HG02885 (cell line): ENCODE measurements at regions not wholly inside any gene's neighbourhood (a gene's known extent, or its start where the extent isn't known, plus 50 kb on each side); places are given as distances from the start of the nearest gene placed in this dataset.

Experiments used
- ATAC-seq: cut with Tn5 transposase; IDR thresholded peaks from one replicate; pipeline ENCODE4 v1.9.1; 2021; ENCODE audit warnings: mild to moderate bottlenecking; ENCODE audit not compliant: unreplicated experiment, poor library complexity

DNA sequence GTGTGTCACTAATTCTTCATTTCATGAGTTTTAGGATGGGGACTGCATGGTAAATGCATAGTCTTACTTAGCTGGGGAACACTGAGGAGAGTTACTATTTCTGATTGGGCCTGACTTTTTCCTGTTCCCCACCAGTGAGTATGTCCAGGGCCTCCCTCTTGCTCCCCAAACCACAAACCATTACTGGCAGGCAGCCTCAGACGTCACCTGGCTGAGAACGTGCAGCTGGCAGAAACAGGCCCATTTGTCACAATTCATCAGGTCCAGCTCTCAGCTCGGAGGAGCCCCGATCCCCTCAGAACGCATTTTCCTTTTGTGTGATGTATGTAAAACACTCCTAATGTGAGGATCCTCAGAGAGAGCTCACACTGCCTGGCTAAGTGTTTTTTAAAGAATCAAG, 71.7 kb upstream of the SIX3 start:
- no peak for ATAC-seq

DNA sequence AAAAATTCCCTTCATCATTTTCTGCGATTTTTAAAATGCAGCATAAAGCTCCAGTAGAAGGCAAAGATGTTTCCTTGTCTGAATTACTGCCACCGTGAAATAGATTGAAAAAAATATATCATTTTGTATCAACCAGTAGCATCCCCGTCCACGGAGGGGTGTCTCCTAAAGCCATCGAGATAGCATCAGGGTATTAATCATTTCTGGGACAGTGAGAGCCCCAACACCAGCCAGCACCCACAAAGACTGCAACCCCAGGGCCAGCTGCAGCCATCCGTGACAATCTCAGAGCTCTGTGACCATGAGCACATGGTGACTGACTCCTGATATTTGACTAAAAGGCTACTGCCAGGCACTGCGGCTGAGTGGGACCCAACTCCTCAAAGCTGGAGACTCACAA, 64.1 kb upstream of the SIX3 start:
- ATAC-seq, result no peak

DNA sequence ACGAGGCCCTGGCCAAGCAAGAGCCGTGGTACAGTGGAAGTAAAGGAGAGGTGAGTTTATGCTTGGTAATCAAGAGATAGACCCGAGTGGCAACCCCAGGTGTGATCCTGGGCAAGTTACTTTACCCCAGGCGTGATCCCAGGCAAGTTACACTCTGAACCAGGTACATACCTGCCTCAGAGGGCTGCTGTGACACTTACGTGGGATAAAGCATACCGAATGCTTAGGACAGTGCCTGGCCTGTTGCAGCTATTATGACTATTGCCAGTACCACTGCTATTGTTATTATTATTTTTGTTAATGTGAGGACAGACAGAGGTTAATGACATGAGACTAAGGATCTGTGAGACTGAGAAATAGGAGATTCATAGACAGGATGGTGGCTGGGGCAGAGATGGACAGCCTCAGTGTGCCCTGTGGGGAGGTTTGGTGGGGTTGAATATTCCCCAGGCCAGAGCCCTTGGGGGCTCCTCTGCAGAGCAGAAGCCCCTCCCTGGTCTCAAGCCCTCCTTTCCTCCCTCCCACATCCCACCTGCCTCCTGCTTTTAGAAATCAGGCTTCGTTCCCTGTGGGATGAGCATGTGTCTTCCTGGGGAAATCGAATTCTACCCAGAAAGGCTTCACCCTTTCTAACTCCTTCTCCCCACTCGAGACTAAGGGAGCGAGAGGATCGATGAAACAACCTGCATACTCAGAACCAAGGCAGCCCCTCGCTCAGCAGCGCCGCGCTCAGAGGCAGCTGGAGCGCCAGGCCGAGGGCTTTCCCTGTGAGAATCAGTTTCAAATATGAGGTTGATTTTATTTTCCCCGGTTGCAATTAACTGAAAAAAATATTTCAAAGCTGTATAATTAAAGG, 62.0 kb upstream of the SIX3 start:
- ATAC-seq, result no peak

DNA sequence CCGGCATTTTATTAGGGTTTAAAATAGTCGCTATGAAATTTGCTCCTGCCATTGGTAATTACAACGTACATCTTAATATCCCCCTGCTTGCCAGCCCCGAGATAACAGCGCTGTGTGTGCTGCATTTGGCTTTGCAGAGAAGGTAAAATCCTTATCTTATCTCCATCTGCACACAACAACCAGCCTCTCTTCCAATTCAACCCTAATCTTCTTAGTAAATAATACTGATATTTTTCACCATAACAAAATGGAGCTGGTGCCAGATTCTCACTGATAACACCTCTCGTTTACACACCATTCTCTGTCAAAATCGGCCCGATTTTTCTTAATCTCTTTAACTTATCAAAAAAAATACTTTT, 61.4 kb upstream of the SIX3 start:
- ATAC-seq, result no peak

DNA sequence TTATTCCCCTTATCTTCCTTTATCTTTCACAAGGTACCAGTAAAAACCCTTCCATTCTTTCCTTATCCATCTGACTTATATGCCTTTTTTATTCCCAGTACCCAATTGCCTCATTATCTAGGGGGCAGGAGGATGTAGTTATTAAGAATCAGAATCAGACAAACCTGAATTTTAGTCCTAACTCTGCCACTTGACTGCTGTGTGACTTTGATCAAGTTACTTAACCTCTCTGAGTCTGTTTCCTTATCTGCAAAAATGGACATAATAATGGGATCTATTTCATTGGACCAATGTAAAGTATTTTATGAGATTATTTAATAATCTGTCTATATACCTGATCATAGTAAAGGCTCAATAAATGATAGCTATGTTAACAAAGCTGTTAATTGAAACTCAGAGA, 59.6 kb upstream of the SIX3 start:
- ATAC-seq, result no peak

DNA sequence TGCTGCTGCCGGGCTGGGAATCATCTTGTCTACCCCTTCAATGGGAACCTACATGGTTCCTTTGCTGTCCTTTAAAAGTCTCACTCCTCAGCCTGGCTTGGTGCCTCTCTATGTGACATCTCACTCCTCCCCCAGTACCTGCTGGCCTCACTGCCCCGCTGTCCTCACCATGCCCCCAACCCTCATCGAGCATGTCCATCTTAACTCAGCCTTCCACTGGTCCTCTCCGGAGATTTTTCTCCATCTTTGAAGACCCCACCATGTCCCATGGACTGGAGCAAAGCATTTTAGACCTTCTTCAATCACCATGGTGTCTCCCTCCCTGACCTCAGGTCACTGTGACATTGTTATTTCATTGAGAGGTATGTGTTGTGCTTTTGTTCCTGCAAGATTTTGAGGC, 58.1 kb upstream of the SIX3 start:
- no peak for ATAC-seq

DNA sequence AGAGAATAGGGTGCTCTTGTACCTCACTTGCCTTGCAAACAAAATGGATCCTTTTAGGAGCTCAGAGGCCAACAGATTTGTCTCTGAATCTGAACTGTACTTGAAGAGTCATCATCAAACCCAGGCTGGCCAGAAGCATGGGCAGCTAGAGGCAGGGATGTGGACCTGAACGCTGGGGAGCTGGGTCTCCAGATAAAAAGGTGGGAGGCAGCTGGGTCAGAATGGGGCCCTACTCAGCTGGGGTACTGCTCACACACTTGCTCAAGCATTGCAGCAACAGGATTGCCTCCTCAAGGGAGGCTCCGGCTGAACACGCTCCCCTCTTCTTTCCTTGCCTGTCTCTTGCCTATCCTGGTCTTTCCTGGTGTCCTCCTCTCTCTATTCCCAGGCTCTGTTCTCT, 57.3 kb upstream of the SIX3 start:
- no peak for ATAC-seq

DNA sequence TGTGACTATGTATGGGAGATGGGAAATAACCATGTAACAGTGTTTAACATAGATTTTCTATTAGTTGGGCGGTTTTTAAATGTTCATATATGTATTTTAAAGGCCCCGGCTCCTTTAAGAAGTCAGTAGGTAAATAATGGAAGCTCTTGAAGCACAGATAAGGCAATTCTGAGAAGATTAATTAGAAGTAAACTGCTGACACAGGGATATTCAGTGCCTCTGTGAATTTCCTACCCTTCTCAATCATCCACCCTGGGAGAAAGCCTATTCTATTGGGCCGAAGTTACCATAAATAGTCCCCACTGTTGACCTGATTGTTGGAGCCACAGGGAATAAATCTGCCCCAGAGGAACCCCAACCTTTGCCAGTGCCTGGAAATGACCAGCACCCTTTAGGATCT, 56.8 kb upstream of the SIX3 start:
- no peak for ATAC-seq

DNA sequence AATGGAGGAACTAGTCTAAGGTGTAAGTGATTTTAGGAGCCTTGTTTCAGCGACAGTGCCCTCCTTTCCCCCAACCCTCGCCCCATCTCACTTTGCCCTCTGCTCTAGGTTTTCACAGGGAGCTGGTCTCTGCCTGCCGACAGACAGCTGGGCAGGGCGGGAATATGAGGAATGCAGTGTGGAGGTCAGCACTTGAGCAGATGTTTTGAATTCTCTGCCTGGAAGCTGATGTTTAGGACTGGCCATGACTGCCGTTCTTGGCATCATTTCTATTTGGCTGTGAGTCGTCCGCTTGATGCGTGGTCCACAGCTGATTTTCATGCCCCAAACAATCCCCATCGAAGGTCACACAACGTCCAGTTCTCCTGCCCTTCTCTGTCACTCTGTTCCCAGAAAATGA, 55.1 kb upstream of the SIX3 start:
- no peak for ATAC-seq

DNA sequence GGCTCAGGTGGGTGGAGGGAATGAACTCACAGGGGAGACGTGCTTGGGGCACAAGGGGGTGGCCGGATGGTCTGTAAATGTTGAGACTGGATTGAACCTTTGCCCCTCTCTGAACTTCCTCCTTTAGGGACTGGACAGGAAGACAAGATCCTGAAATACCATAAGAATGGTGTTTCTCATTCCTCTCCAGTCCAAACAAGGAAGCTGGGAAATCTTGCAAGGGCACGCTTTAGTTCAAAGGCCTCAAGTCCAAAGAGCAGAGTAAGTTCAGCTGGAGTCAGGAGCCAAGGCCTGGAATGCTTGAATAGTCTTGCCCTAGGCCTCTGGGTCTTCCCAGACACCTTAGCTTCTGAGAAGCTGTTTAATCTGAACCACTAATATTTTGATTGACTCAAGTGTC, 52.4 kb upstream of the SIX3 start:
- ATAC-seq, result no peak
